LNCaP clone FGC (cell line): ENCODE measurements at regions not wholly inside any gene's neighbourhood (a gene's known extent, or its start where the extent isn't known, plus 50 kb on each side); places are given as distances from the start of the nearest gene placed in this dataset.
"Not testable (repeated sequence)": the region's sequence is repeated elsewhere in the genome, so short reads cannot be mapped to it uniquely, and the experiment has no call there.

ENCODE experiments used
- DNase-seq: peaks from one replicate; pipeline ENCODE4 v3.0.0-alpha.2; 2011; ENCODE audit warnings: low read depth
- H3K4me3 ChIP-seq: 2 replicates; pipeline ENCODE4 v1.5.1; 2011; ENCODE audit warnings: mild to moderate bottlenecking, low read depth, low read length, control low read depth
- TF ChIP-seq, protein P1 (sequence below): IDR thresholded peaks from 2 replicates; pipeline ENCODE4 v1.5.1; 2012; ENCODE audit warnings: mild to moderate bottlenecking; ENCODE audit not compliant: control insufficient read depth, insufficient read depth; ENCODE audit errors: extremely low read depth

DNA sequence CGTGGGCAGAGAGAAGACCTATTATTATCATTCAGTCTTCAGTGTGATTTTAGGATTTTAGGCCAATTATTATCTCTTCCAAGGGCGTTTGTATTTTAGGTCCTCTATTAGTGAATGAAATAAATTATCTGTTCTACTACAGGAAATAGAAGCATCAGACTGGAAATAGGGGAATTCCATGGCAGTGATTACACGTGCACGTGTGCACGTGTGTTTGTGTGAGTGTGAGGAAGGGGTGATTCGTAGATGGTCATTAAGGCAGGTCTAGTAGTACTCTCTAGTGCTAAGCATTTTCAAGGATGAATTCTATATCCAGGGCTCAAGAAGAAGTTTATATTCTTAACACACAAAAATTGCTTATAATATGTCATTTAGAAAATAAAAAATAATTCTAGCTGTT lies 623.2 kb downstream of the GATA3 start:
- no peak for DNase-seq
- TF ChIP-seq, protein P1, sequence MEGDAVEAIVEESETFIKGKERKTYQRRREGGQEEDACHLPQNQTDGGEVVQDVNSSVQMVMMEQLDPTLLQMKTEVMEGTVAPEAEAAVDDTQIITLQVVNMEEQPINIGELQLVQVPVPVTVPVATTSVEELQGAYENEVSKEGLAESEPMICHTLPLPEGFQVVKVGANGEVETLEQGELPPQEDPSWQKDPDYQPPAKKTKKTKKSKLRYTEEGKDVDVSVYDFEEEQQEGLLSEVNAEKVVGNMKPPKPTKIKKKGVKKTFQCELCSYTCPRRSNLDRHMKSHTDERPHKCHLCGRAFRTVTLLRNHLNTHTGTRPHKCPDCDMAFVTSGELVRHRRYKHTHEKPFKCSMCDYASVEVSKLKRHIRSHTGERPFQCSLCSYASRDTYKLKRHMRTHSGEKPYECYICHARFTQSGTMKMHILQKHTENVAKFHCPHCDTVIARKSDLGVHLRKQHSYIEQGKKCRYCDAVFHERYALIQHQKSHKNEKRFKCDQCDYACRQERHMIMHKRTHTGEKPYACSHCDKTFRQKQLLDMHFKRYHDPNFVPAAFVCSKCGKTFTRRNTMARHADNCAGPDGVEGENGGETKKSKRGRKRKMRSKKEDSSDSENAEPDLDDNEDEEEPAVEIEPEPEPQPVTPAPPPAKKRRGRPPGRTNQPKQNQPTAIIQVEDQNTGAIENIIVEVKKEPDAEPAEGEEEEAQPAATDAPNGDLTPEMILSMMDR = no peak
- H3K4me3 ChIP-seq = no peak overlapping the region

DNA sequence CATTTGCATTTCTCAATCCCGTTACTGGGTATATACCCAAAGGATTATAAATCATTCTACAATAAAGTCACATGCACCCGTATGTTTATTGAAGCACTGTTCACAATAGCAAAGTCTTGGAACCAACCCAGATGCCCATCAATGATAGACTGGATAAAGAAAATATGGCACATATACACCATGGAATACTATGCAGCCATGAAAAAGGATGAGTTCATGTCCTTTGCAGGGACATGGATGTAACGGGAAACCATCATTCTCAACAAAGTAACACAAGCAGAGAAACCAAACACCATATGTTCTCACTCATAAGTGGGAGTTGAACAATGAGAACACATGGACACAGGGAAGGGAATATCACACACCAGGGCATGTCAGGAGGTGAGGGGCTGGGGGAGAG lies 630.4 kb downstream of the GATA3 start:
- H3K4me3 ChIP-seq, DNase-seq: not testable (repeated sequence)

DNA sequence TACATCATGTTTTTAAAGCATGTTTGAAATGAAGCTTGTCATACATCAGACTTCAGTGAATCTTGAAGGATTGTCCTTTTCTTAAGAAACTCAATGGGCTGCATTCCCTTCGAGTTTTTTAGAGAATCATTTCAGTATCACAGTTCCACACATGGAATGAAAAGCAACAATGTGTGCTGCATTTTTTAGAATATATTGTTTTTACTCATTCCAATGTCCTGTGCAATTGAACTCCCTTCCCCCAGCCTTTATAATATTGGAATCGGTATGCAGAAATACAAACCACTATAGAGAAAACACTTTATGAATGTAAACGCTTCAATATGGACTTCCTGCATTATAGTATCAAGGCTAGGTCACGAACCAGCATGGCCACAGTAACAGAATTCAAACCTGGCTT lies 634.4 kb downstream of the GATA3 start:
- TF ChIP-seq, protein P1 = no peak
- H3K4me3 ChIP-seq = no peak overlapping the region
- DNase-seq = no peak

DNA sequence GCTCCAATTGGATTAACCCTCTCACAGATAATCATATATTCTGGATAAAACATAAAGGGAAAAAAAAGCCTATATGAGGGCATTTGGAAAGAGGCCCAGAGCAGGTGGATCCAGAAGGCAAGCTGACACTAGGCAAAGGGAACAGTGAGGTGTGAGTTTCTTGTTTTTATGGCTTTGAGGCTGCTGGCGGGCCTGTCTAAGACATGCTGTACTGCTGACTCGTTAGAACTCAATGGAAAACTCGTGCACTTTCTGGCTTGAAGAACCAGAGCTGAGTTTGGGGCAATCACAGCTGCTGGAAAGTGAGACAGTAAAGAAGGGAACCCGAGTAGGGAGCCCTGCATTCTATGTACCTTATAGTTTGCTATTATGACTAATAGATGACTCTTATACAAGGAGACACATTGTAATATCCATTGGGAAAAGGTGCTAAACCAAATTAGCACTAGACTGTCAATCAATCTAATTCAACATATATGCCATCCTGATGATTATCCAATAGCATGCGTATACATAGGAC lies 637.1 kb downstream of the GATA3 start:
- no peak for DNase-seq
- TF ChIP-seq, protein P1 = no peak
- no peak overlapping the region for H3K4me3 ChIP-seq

DNA sequence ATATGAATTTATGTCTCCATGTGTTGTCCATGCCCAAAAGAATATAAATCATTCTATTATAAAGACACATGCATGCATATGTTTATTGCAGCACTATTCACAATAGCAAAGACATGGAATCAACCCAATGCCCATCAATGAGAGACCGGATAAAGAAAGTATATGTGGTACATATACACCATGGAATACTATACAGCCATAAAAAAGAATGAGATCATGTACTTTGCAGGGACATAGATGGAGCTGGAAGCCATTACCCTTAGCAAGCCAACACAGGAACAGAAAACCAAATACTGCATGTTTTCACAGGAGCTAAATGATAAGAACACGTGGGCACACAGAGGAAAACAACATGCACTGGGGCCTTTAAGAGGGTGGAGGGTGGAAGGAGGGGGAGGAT lies 639.1 kb downstream of the GATA3 start:
- DNase-seq, H3K4me3 ChIP-seq: not testable (repeated sequence)

DNA sequence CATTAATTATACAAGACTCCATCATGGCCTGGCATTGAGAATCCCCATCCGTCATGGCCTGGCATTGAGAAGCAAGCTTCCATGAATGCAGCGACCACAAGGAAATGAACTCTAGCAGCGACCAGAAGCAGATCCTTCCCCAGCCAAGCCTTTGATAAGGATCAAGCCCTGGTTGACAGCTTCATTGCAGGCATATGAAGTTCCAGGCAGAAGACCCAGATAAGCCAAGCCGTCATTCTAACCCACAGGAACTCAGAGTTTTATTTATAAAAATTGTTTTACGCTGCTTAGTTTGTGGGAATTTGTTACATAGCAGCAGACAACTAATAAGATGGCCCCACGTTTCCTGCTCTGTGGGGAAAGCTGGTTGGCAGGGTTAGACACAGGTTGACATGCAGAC lies 642.3 kb downstream of the GATA3 start:
- H3K4me3 ChIP-seq = no peak overlapping the region
- TF ChIP-seq, protein P1 = no peak
- DNase-seq = no peak

DNA sequence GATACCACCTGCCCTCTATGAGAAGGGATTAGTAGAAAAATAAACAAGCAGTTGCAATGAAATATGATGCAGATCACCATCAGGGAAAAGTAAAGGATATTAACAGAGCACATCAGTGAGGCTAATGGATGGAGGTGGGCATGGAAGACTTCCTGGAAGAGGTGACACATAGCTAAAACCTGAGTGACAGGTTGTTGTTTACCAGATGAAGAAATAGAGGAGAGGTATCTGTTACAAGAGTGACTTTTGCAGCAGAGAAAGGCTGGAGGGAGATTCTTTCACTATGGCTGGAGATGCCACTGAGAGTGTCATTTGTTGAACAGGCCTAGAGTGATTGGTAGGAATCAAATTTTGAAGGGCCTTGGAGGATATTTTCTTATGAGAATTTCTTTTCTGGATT lies 646.2 kb downstream of the GATA3 start:
- no peak for DNase-seq
- H3K4me3 ChIP-seq = no peak overlapping the region
- TF ChIP-seq, protein P1 = no peak

DNA sequence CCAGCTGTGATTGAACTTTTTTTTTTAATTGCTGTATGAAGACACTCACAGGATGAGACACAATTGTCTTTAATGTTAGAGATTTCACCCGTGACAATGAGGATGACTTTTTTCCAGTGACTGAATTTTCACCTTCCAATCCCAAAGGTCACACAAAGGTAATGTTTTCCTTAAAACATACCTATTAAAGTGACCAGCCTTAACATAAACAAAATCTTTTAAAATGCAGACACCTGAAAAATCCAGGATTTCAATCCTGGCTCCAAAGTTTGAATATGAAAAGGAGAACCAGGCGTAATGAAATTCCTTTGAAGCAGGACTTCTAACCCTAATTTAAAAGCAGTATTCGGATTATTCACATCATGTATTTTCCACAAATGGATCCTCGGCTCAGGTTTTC lies 647.7 kb downstream of the GATA3 start:
- DNase-seq = no peak
- TF ChIP-seq, protein P1 = no peak
- H3K4me3 ChIP-seq = no peak overlapping the region
